HCT116 (cell line): ENCODE measurements at regions not wholly inside any gene's neighbourhood (a gene's known extent, or its start where the extent isn't known, plus 50 kb on each side); places are given as distances from the start of the nearest gene placed in this dataset.

Source experiments
- ATAC-seq: fragments of 200-7000 bp; cut with Tn5 transposase; 2 replicates; pipeline ENCODE4 v1.9.1; 2020; ENCODE audit warnings: mild to moderate bottlenecking, moderate library complexity
- BruUV-seq: library from RNA; stranded (reverse); fragments of 400-500 nt; replicated peaks from 2 replicates; lab custom pipeline; 2021; lab: Mats Ljungman, UMichigan
- CTCF ChIA-PET: fragments of 300-600 bp; sonication (Branson Sonifier 250); formaldehyde crosslinking; loops from one replicate; lab custom pipeline; 2021; ENCODE audit warnings: antibody characterized with exemption; lab: Charles Lee
- POLR2A ChIA-PET: fragments of 300-600, 350-600 bp; sonication (Branson Sonifier 250); formaldehyde crosslinking; loops from one replicate; lab custom pipeline; 2021; ENCODE audit warnings: antibody characterized with exemption; lab: Charles Lee
- RAD21 ChIA-PET, 2 experiments: fragments of 300-600 bp; sonication (Branson Sonifier 250); formaldehyde crosslinking; loops; one replicate each; lab custom pipeline; 2023; ENCODE audit warnings: low total read pairs in 2 of 2; ENCODE audit not compliant: uncharacterized antibody in 2 of 2, unreplicated experiment in 2 of 2, low non-redundant PET in 1 of 2; lab: Charles Lee
- DNase-seq: peaks from one replicate; pipeline ENCODE4 v3.0.0-alpha.2; 2010; ENCODE audit warnings: low read depth, low spot score
- H2AFZ ChIP-seq: fragments of 200-600 bp; shearing (Covaris generic), sonication (generic); 2 replicates; pipeline ENCODE4 v1.6.1; 2017; ENCODE audit warnings: low read depth, mixed run types, mixed read lengths, antibody characterized with exemption, low read length; ENCODE audit not compliant: poor library complexity, severe bottlenecking
- H3K27ac ChIP-seq: 2 replicates; pipeline ENCODE4 v1.5.1; 2012; ENCODE audit warnings: low read depth, low read length
- H3K27me3 ChIP-seq: fragments of 200-600 bp; sonication (generic); 2 replicates; pipeline ENCODE4 v1.6.1; 2016; ENCODE audit warnings: mixed run types, low read length, mixed read lengths; ENCODE audit not compliant: insufficient read depth
- H3K36me3 ChIP-seq, 2 experiments: fragments of 200-500 bp in 1 of 2; fragments of 200-600 bp in 1 of 2; sonication (Bioruptor generic) in 1 of 2; sonication (generic) in 1 of 2; 2 replicates each; pipeline versions ENCODE4 v1.5.1 to v1.6.1; 2014 to 2016; ENCODE audit warnings: low read length in 2 of 2, inconsistent platforms in 1 of 2, mixed read lengths in 1 of 2, mixed run types in 1 of 2; ENCODE audit not compliant: insufficient read depth in 2 of 2, control insufficient read depth in 1 of 2
- H3K4me1 ChIP-seq, 2 experiments: fragments of 200-600 bp in 1 of 2; sonication (generic) in 1 of 2; 2 replicates each; pipeline versions ENCODE4 v1.5.1 to v1.6.1; 2012 to 2017; ENCODE audit warnings: low read length in 2 of 2, inconsistent platforms in 1 of 2, mild to moderate bottlenecking in 1 of 2, mixed read lengths in 1 of 2, mixed run types in 1 of 2, moderate library complexity in 1 of 2; ENCODE audit not compliant: insufficient read depth in 2 of 2, control insufficient read depth in 1 of 2
- H3K4me2 ChIP-seq: fragments of 200-600 bp; sonication (generic); 2 replicates; pipeline ENCODE4 v1.6.1; 2017; ENCODE audit warnings: mixed run types, low read length, mixed read lengths
- H3K4me3 ChIP-seq, 2 experiments: fragments of 200-600 bp in 1 of 2; sonication (generic) in 1 of 2; replicated peaks in 1 of 2; 2 replicates each; pipeline ENCODE4 v1.5.1; 2011 to 2016; ENCODE audit warnings: low read length in 2 of 2, control low read depth in 1 of 2, low read depth in 1 of 2, mild to moderate bottlenecking in 1 of 2, mixed read lengths in 1 of 2, mixed run types in 1 of 2
- H3K79me2 ChIP-seq: fragments of 200-600 bp; sonication (generic); 2 replicates; pipeline ENCODE4 v1.6.1; 2017; ENCODE audit warnings: mild to moderate bottlenecking, mixed run types, low read length, moderate library complexity, mixed read lengths; ENCODE audit not compliant: insufficient read depth
- H3K9ac ChIP-seq: fragments of 200-600 bp; sonication (generic); 2 replicates; pipeline ENCODE4 v1.6.1; 2016; ENCODE audit warnings: low read length, mixed read lengths
- H3K9me2 ChIP-seq: fragments of 200-600 bp; sonication (generic), shearing (Covaris generic); 2 replicates; pipeline ENCODE4 v1.6.1; 2017; ENCODE audit warnings: mixed run types, mild to moderate bottlenecking, moderate library complexity; ENCODE audit not compliant: insufficient read depth
- H3K9me3 ChIP-seq, 2 experiments: fragments of 200-500 bp in 1 of 2; fragments of 200-600 bp in 1 of 2; sonication (Bioruptor generic) in 1 of 2; sonication (generic) in 1 of 2; 2 replicates each; pipeline ENCODE4 v1.6.1; 2014 to 2017; ENCODE audit warnings: low read length in 2 of 2, mixed read lengths in 2 of 2, inconsistent platforms in 1 of 2, low read depth in 1 of 2, mild to moderate bottlenecking in 1 of 2, mixed run types in 1 of 2, moderate library complexity in 1 of 2; ENCODE audit not compliant: control insufficient read depth in 1 of 2, insufficient read depth in 1 of 2
- H4K20me1 ChIP-seq: fragments of 200-600 bp; sonication (generic), shearing (Covaris generic); 2 replicates; pipeline ENCODE4 v1.6.1; 2017; ENCODE audit warnings: mixed run types, mild to moderate bottlenecking, moderate library complexity; ENCODE audit not compliant: insufficient read depth
- ATF3 ChIP-seq: IDR thresholded peaks from 2 replicates; pipeline ENCODE4 v1.6.1; 2012
- CBX3 ChIP-seq: IDR thresholded peaks from 2 replicates; pipeline ENCODE4 v1.6.1; 2012; ENCODE audit warnings: low read depth
- EGR1 ChIP-seq: IDR thresholded peaks from 2 replicates; pipeline ENCODE4 v1.6.1; 2012; ENCODE audit warnings: low read depth
- JUND ChIP-seq: IDR thresholded peaks from 2 replicates; pipeline ENCODE4 v1.6.1; 2012
- MAX ChIP-seq: IDR thresholded peaks from 2 replicates; pipeline ENCODE4 v1.6.1; 2012
- POLR2A ChIP-seq: IDR thresholded peaks from 2 replicates; pipeline ENCODE4 v1.7.0; 2011; ENCODE audit warnings: borderline replicate concordance; ENCODE audit not compliant: insufficient read depth, insufficient read length; ENCODE audit errors: extremely low read depth
- POLR2AphosphoS5 ChIP-seq: IDR thresholded peaks from 2 replicates; pipeline ENCODE4 v1.6.1; 2011; ENCODE audit warnings: mild to moderate bottlenecking, low read depth, low read length, moderate library complexity
- RAD21 ChIP-seq: IDR thresholded peaks from 2 replicates; pipeline ENCODE4 v1.6.1; 2012; ENCODE audit warnings: low read depth, mild to moderate bottlenecking
- REST ChIP-seq: IDR thresholded peaks from 2 replicates; pipeline ENCODE4 v1.6.1; 2012; ENCODE audit warnings: low read depth
- SIN3A ChIP-seq: IDR thresholded peaks from 2 replicates; pipeline ENCODE4 v1.6.1; 2012; ENCODE audit warnings: low read depth
- SP1 ChIP-seq: IDR thresholded peaks from 2 replicates; pipeline ENCODE4 v1.6.1; 2012; ENCODE audit warnings: low read depth
- SRF ChIP-seq: IDR thresholded peaks from 2 replicates; pipeline ENCODE4 v1.6.1; 2012; ENCODE audit warnings: low read depth
- TCF7L2 ChIP-seq: IDR thresholded peaks from 2 replicates; pipeline ENCODE4 v1.7.0; 2011; ENCODE audit warnings: borderline replicate concordance, inconsistent platforms; ENCODE audit not compliant: insufficient read depth, insufficient read length; ENCODE audit errors: extremely low read depth
- ZBTB33 ChIP-seq: IDR thresholded peaks from 2 replicates; pipeline ENCODE4 v1.6.1; 2011; ENCODE audit warnings: mild to moderate bottlenecking, low read length, moderate library complexity; ENCODE audit not compliant: insufficient replicate concordance; ENCODE audit errors: extremely low read depth
- intact Hi-C: fragments of 100-400 bp; cut with micrococcal nuclease; formaldehyde crosslinking; loops from 2 replicates; pipeline ENCODE4 v1.10.0; 2022

- TF ChIP-seq SRF (no peak), RAD21 (no peak), ZBTB33 (no peak)
Measured at GRCh38 chr11:46215208-46215931, 62.1 kb upstream of the CREB3L1 start (continued).

- H3K36me3 ChIP-seq, result no peaks in the 10 kb centered on the region
- no peaks in the 10 kb centered on the region for H4K20me1 ChIP-seq
- RAD21 ChIA-PET, result no interaction called here
- H3K4me1 ChIP-seq, result peaks cover 5 to 6% of the 10 kb centered on the region in 2 experiments; a peak in 3 of 4 replicates
- POLR2A ChIA-PET, result no interaction called here
- no TSS peak for BruUV-seq
- CTCF ChIA-PET, result no interaction called here
- DNase-seq, result no peak
- no peak overlapping the region for H3K9ac ChIP-seq
- no peaks in the 10 kb centered on the region for H3K9me2 ChIP-seq
- no peak for ATAC-seq
- intact Hi-C loops, result no loop called here
- TF ChIP-seq EGR1, result no peak
- no peak for TF ChIP-seq CBX3
- no peak for TF ChIP-seq MAX
- TF ChIP-seq TCF7L2, result no peak
- no peak for TF ChIP-seq ATF3
- TF ChIP-seq SP1, result no peak
- no peak for TF ChIP-seq POLR2AphosphoS5
- TF ChIP-seq POLR2A, result no peak
- TF ChIP-seq SIN3A, result no peak
- no peak for TF ChIP-seq REST
- no peak for TF ChIP-seq JUND
- no peak overlapping the region for H3K4me3 ChIP-seq
- no peaks in the 10 kb centered on the region for H3K27me3 ChIP-seq
- no peak overlapping the region for H3K27ac ChIP-seq
- no peak overlapping the region for H2AFZ ChIP-seq
- H3K9me3 ChIP-seq, result no peaks in the 10 kb centered on the region
- no peak overlapping the region for H3K4me2 ChIP-seq
- H3K79me2 ChIP-seq, result no peaks in the 10 kb centered on the region
Measured at GRCh38 chr11:46212720-46213119, 64.7 kb upstream of the CREB3L1 start.
